Hepatocyte (in vitro differentiated cells): ENCODE measurements at regions not wholly inside any gene's neighbourhood (a gene's known extent, or its start where the extent isn't known, plus 50 kb on each side); places are given as distances from the start of the nearest gene placed in this dataset.

Experiments
- DNase-seq: peaks from one replicate; pipeline ENCODE4 v3.0.0-alpha.2; 2016; ENCODE audit warnings: low spot score
- H2AFZ ChIP-seq: fragments of 200-600 bp; sonication (generic); 2 replicates; pipeline ENCODE4 v1.6.0; 2016; ENCODE audit warnings: antibody characterized with exemption, mild to moderate bottlenecking
- H3K27ac ChIP-seq: fragments of 200-600 bp; sonication (generic); 2 replicates; pipeline ENCODE4 v1.5.1; 2016; ENCODE audit warnings: mild to moderate bottlenecking
- H3K27me3 ChIP-seq: fragments of 200-600 bp; sonication (generic); 2 replicates; pipeline ENCODE4 v1.6.1; 2016
- H3K36me3 ChIP-seq: fragments of 200-600 bp; sonication (generic); replicated peaks from 2 replicates; pipeline ENCODE4 v1.5.1; 2016; ENCODE audit warnings: low read depth; ENCODE audit not compliant: insufficient read depth
- H3K4me1 ChIP-seq: fragments of 200-600 bp; sonication (generic); 2 replicates; pipeline ENCODE4 v1.5.1; 2016; ENCODE audit warnings: mild to moderate bottlenecking, moderate library complexity; ENCODE audit not compliant: insufficient read depth
- H3K4me2 ChIP-seq: fragments of 200-600 bp; sonication (generic); 2 replicates; pipeline ENCODE4 v1.6.0; 2016
- H3K4me3 ChIP-seq: fragments of 200-600 bp; sonication (generic); 2 replicates; pipeline ENCODE4 v1.5.1; 2016; ENCODE audit warnings: mild to moderate bottlenecking
- H3K79me2 ChIP-seq: fragments of 200-600 bp; sonication (generic); 2 replicates; pipeline ENCODE4 v1.6.0; 2017; ENCODE audit warnings: mild to moderate bottlenecking
- H3K9me2 ChIP-seq: fragments of 200-600 bp; sonication (generic); replicated peaks from 2 replicates; pipeline ENCODE4 v1.6.0; 2017; ENCODE audit warnings: mild to moderate bottlenecking; ENCODE audit not compliant: insufficient read depth
- H3K9me3 ChIP-seq: fragments of 200-600 bp; sonication (generic); 2 replicates; pipeline ENCODE4 v1.5.1; 2016; ENCODE audit warnings: low read depth, mild to moderate bottlenecking
- H4K20me1 ChIP-seq: fragments of 200-600 bp; sonication (generic); 2 replicates; pipeline ENCODE4 v1.6.0; 2016; ENCODE audit warnings: mild to moderate bottlenecking; ENCODE audit not compliant: insufficient read depth, poor library complexity, severe bottlenecking
- EZH2 ChIP-seq: fragments of 200-600 bp; sonication (generic); IDR thresholded peaks from 2 replicates; pipeline ENCODE4 v1.6.1; 2016; ENCODE audit warnings: antibody characterized with exemption, mild to moderate bottlenecking, borderline replicate concordance
- EZH2phosphoT487 ChIP-seq: fragments of 200-600 bp; sonication (generic); IDR thresholded peaks from one replicate; pipeline ENCODE4 v1.6.1; 2018; ENCODE audit warnings: antibody characterized with exemption, mild to moderate bottlenecking, low read depth, moderate library complexity; ENCODE audit not compliant: unreplicated experiment, severe bottlenecking
- WGBS: methylation state at CpG from one replicate; pipeline ENCODE4 v1.1.6; 2016; ENCODE audit warnings: low lambda C conversion rate; ENCODE audit errors: missing lambda C conversion rate; 5-methylcytosine and 5-hydroxymethylcytosine counted together
- TF ChIP-seq, protein P1 (sequence below): fragments of 200-600 bp; sonication (generic); IDR thresholded peaks from 2 replicates; pipeline ENCODE4 v1.5.1; 2016; ENCODE audit warnings: antibody characterized with exemption, mild to moderate bottlenecking; ENCODE audit not compliant: poor library complexity

DNA sequence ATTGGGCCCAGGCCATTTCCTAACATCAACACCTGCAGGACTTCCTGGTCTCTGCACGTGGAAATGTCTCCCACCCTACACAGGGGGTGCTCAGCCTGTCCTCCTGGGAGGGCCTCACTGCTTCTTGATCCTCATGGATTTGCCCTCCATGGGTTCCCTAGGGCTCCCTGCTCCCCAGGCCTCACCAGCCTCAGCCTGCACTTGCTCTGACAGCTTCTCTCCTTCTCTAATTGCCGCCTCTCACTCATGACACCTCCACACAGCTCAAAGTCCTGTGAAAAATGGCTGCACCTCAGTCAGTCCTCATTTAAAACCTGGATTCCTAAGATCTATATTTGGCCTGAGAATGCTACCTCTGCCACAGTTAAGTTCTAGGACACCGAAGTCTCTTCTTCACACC lies 130.6 kb downstream of the PXDC1 start:
- H2AFZ ChIP-seq: no peak overlapping the region
- no peak overlapping the region for H3K4me3 ChIP-seq
- no peak for DNase-seq

DNA sequence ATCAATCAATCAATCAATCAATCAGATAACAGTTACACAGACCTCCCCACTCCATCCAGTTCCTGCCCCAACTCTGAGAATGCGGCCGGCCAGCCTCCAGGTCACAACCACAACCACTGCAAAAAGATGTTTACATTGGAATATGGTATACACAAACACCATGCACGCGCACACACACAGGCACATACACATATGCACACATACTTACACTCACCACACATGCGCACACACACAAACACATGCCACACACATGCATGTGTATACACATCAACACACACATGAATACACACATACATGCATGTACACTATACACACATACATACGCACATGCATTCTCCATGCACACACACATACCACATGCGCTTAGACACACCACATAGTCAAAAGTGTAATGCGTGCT lies 131.1 kb downstream of the PXDC1 start:
- no peak overlapping the region for H3K4me2 ChIP-seq
- 97% methylated on average over 8 of the region's 8 CpGs for WGBS
- H3K79me2 ChIP-seq: no peaks in the 10 kb centered on the region
- H3K4me3 ChIP-seq: no peak overlapping the region
- no peaks in the 10 kb centered on the region for H3K9me3 ChIP-seq
- H3K9me2 ChIP-seq: no peaks in the 10 kb centered on the region
- no peak overlapping the region for H3K27ac ChIP-seq
- TF ChIP-seq EZH2 (no peak), EZH2phosphoT487 (no peak)
- TF ChIP-seq, protein P1, sequence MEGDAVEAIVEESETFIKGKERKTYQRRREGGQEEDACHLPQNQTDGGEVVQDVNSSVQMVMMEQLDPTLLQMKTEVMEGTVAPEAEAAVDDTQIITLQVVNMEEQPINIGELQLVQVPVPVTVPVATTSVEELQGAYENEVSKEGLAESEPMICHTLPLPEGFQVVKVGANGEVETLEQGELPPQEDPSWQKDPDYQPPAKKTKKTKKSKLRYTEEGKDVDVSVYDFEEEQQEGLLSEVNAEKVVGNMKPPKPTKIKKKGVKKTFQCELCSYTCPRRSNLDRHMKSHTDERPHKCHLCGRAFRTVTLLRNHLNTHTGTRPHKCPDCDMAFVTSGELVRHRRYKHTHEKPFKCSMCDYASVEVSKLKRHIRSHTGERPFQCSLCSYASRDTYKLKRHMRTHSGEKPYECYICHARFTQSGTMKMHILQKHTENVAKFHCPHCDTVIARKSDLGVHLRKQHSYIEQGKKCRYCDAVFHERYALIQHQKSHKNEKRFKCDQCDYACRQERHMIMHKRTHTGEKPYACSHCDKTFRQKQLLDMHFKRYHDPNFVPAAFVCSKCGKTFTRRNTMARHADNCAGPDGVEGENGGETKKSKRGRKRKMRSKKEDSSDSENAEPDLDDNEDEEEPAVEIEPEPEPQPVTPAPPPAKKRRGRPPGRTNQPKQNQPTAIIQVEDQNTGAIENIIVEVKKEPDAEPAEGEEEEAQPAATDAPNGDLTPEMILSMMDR: no peak
- peaks cover 7% of the 10 kb centered on the region for H3K4me1 ChIP-seq
- H3K36me3 ChIP-seq: no peaks in the 10 kb centered on the region
- H3K27me3 ChIP-seq: no peaks in the 10 kb centered on the region
- no peak for DNase-seq
- H2AFZ ChIP-seq: no peak overlapping the region
- no peaks in the 10 kb centered on the region for H4K20me1 ChIP-seq

More for the DNA sequence above, 130.6 kb downstream of the PXDC1 start:
- no peaks in the 10 kb centered on the region for H3K9me2 ChIP-seq
- no peaks in the 10 kb centered on the region for H3K27me3 ChIP-seq
- H3K4me2 ChIP-seq: no peak overlapping the region
- no peaks in the 10 kb centered on the region for H3K36me3 ChIP-seq
- peaks cover 7% of the 10 kb centered on the region for H3K4me1 ChIP-seq
- TF ChIP-seq, protein P1: no peak
- no peak for TF ChIP-seq EZH2phosphoT487
- no peaks in the 10 kb centered on the region for H3K9me3 ChIP-seq
- whole genome bisulfite sequencing: 88% methylated on average over 3 of the region's 3 CpGs
- H4K20me1 ChIP-seq: no peaks in the 10 kb centered on the region
- H3K79me2 ChIP-seq: no peaks in the 10 kb centered on the region
- H3K27ac ChIP-seq: no peak overlapping the region

DNA sequence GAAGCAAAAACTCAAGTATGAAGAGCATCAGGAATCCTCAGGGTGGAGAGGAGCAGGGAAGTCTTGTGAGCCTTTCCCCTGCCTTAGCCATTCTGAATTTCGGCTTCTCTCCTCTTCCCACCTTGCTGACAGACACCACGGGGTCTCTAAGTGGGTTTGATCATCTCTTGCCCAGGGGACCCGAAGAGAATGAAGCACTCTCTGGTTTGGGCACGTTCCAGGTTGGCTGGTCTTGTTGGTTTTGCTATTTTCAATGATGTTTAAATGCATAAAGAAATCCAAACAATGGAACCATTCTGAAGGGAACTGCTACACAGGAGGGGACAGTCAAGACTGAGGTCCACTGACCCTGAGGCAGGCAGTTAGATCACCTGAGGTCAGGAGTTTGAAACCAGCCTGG lies 131.7 kb downstream of the PXDC1 start:
- 94% methylated on average over 4 of the region's 4 CpGs for WGBS
- Histone ChIP-seq H2AFZ (no peak overlapping the region), H3K27ac (no peak overlapping the region), H4K20me1 (no peaks in the 10 kb centered on the region), H3K9me3 (no peaks in the 10 kb centered on the region), H3K27me3 (no peaks in the 10 kb centered on the region), H3K4me1 (peaks cover 7% of the 10 kb centered on the region), H3K4me3 (no peak overlapping the region), H3K9me2 (no peaks in the 10 kb centered on the region), H3K36me3 (no peaks in the 10 kb centered on the region), H3K79me2 (no peaks in the 10 kb centered on the region), H3K4me2 (no peak overlapping the region)
- no peak for DNase-seq
- TF ChIP-seq, protein P1: no peak
- no peak for TF ChIP-seq EZH2
- TF ChIP-seq EZH2phosphoT487: no peak

DNA sequence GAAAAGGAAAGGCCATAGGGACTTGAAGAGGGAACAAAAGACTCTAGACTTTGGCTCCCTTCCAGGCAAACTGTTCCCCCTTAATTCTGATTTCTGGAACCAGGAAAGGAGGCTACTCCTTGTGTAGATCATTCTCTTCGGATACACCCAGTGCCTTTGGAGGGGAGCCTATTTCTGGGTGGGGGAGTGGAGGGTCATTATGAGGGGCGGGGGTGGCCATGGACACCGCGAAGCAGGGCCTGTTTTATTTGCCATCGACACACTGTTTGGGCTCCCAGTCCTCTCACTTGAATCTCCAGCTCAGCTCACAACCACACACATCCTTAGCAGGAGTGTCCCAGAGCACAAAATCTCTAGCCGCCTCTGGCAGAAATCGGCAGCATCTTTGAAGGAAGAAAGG lies 132.3 kb downstream of the PXDC1 start:
- WGBS: 93% methylated on average over 5 of the region's 7 CpGs
- H3K9me2 ChIP-seq: no peaks in the 10 kb centered on the region

More for the DNA sequence above, 132.3 kb downstream of the PXDC1 start:
- H3K27ac ChIP-seq: no peak overlapping the region
- no peak overlapping the region for H2AFZ ChIP-seq
- H3K27me3 ChIP-seq: no peaks in the 10 kb centered on the region
- no peaks in the 10 kb centered on the region for H4K20me1 ChIP-seq
- no peak overlapping the region for H3K4me2 ChIP-seq
- H3K4me3 ChIP-seq: no peak overlapping the region
- H3K9me3 ChIP-seq: no peaks in the 10 kb centered on the region
- no peak for DNase-seq
- TF ChIP-seq EZH2phosphoT487 (no peak), EZH2 (no peak)
- TF ChIP-seq, protein P1: no peak
- peaks cover 1% of the 10 kb centered on the region for H3K4me1 ChIP-seq
- H3K36me3 ChIP-seq: no peaks in the 10 kb centered on the region
- H3K79me2 ChIP-seq: no peaks in the 10 kb centered on the region
